ENCODE measurements at regions not wholly inside any gene's neighbourhood (a gene's known extent, or its start where the extent isn't known, plus 50 kb on each side); places are given as distances from the start of the nearest gene placed in this dataset.

DNA sequence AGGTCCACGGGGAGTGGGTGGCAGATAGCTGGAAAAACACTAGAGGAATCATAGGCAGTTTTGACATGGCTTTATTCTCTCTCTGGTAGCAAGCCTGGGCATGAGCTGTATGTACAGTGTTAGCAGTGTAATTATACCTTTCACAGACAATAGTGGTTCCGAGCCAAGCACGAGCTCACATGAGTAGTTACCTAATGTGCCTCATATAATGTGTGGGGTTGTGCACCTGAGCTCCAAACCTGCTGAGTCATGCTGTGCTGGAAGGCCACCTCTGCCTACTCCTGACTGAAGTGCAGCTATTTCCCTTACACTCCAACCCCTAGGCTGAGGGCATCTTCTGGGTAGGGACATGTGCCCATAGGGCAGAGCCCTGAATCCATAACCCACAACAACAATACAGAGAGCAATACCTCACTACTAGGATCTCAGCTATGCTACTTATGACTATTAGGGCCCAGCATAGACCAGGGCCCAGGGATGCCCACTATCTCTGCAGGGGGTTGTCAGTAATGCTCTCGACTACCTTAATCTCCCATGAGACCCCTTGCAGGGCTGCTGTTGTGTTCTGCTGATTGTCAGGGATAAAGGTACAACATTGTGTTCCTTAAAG is 432.1 kb downstream of the DYNC2H1 start:
- TF ChIP-seq SMC3 (conservative IDR thresholded peaks at IDR 0.05; ENCODE audit: poor library complexity), result no peak
- no peak for TF ChIP-seq RAD21 (conservative IDR thresholded peaks at IDR 0.05)
- TF ChIP-seq, protein P1, sequence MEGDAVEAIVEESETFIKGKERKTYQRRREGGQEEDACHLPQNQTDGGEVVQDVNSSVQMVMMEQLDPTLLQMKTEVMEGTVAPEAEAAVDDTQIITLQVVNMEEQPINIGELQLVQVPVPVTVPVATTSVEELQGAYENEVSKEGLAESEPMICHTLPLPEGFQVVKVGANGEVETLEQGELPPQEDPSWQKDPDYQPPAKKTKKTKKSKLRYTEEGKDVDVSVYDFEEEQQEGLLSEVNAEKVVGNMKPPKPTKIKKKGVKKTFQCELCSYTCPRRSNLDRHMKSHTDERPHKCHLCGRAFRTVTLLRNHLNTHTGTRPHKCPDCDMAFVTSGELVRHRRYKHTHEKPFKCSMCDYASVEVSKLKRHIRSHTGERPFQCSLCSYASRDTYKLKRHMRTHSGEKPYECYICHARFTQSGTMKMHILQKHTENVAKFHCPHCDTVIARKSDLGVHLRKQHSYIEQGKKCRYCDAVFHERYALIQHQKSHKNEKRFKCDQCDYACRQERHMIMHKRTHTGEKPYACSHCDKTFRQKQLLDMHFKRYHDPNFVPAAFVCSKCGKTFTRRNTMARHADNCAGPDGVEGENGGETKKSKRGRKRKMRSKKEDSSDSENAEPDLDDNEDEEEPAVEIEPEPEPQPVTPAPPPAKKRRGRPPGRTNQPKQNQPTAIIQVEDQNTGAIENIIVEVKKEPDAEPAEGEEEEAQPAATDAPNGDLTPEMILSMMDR (IDR thresholded peaks at IDR 0.05; ENCODE audit: poor library complexity, severe bottlenecking), result no peak
- TF ChIP-seq POLR2AphosphoS5 (IDR thresholded peaks at IDR 0.05), result no peak
- no peak for TF ChIP-seq EZH2 (IDR thresholded peaks at IDR 0.05; ENCODE audit: borderline replicate concordance, insufficient read depth, low read length, poor library complexity, severe bottlenecking)
